HL-60 (cell line): ENCODE measurements at regions not wholly inside any gene's neighbourhood (a gene's known extent, or its start where the extent isn't known, plus 50 kb on each side); places are given as distances from the start of the nearest gene placed in this dataset.

Experiments used
- CTCF ChIP-seq: IDR thresholded peaks from one replicate; pipeline ENCODE4 v1.5.1; 2011; ENCODE audit warnings: low read length, control low read depth, inconsistent platforms; ENCODE audit not compliant: insufficient read depth
- GABPA ChIP-seq: IDR thresholded peaks from 2 replicates; pipeline ENCODE4 v1.6.1; 2012; ENCODE audit warnings: low read depth
- POLR2AphosphoS5 ChIP-seq: IDR thresholded peaks from 2 replicates; pipeline ENCODE4 v1.6.1; 2012; ENCODE audit warnings: low read depth
- REST ChIP-seq: IDR thresholded peaks from 2 replicates; pipeline ENCODE4 v1.6.1; 2012; ENCODE audit warnings: low read depth; ENCODE audit not compliant: insufficient replicate concordance
- SPI1 ChIP-seq: IDR thresholded peaks from 2 replicates; pipeline ENCODE4 v1.6.1; 2012; ENCODE audit warnings: low read depth, mild to moderate bottlenecking, borderline replicate concordance

GRCh38 chr18:48473816-48474215, 64.6 kb upstream of the ZBTB7C start:
- TF ChIP-seq CTCF (no peak), REST (no peak), POLR2AphosphoS5 (no peak), SPI1 (no peak), GABPA (no peak)
